Fibroblast of villous mesenchyme (primary cell): ENCODE measurements at regions not wholly inside any gene's neighbourhood (a gene's known extent, or its start where the extent isn't known, plus 50 kb on each side); places are given as distances from the start of the nearest gene placed in this dataset.

ENCODE experiments used
- DNase-seq: peaks from one replicate; pipeline ENCODE4 v3.0.0-alpha.2; 2010; ENCODE audit warnings: low read depth
- H3K4me3 ChIP-seq: 2 replicates; pipeline ENCODE4 v1.5.1; 2011; ENCODE audit warnings: low read depth, mild to moderate bottlenecking, low read length
- CTCF ChIP-seq: IDR thresholded peaks from 2 replicates; pipeline ENCODE4 v1.5.1; 2012; ENCODE audit warnings: low read depth, mild to moderate bottlenecking, low read length; ENCODE audit not compliant: insufficient read depth

GRCh38 chr3:94441494-94441847, 378.6 kb downstream of the NSUN3 start:
- TF ChIP-seq CTCF = no peak
- no peak overlapping the region for H3K4me3 ChIP-seq
- DNase-seq = no peak

GRCh38 chr3:94453864-94454263, 391.0 kb downstream of the NSUN3 start:
- no peak overlapping the region for H3K4me3 ChIP-seq
- TF ChIP-seq CTCF = no peak
- no peak for DNase-seq

- no peak for DNase-seq
- H3K4me3 ChIP-seq = no peak overlapping the region
- TF ChIP-seq CTCF = no peak
Measured at GRCh38 chr3:94459167-94459566, 396.3 kb downstream of the NSUN3 start.

- DNase-seq = no peak
- no peak overlapping the region for H3K4me3 ChIP-seq
- TF ChIP-seq CTCF = no peak
Measured at GRCh38 chr3:94460931-94461330, 398.1 kb downstream of the NSUN3 start.

GRCh38 chr3:94462931-94463330, 400.1 kb downstream of the NSUN3 start:
- no peak for TF ChIP-seq CTCF
- DNase-seq = no peak
- H3K4me3 ChIP-seq = no peak overlapping the region

GRCh38 chr3:94472511-94472910, 409.6 kb downstream of the NSUN3 start:
- no peak for DNase-seq
- no peak for TF ChIP-seq CTCF
- H3K4me3 ChIP-seq = no peak overlapping the region

GRCh38 chr3:94481226-94481898, 418.5 kb downstream of the NSUN3 start:
- no peak for TF ChIP-seq CTCF
- DNase-seq = no peak
- no peak overlapping the region for H3K4me3 ChIP-seq
